ENCODE measurements at regions not wholly inside any gene's neighbourhood (a gene's known extent, or its start where the extent isn't known, plus 50 kb on each side); places are given as distances from the start of the nearest gene placed in this dataset.

DNA sequence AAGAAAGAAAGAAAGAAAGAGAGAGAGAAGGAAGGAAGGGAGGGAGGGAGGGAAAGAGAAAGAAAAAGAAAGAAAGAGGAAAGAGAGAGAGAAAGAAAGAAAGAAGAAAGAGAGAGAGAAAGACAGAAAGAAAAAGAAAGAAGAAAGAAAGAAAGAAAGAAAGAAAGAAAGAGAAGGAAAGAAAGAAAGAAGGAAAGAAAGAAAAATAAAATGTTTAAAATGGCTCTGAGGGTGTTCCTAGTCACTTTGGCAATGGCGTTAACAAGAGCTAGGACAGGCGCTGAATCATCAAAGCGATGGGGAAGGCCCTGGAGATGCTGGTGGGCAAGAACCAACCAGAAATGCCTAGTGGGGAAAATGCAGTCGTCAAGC, 77.8 kb upstream of the GPC1 start:
- DNase-seq (ENCODE audit: low read depth in 2 of 2), result no peak

DNA sequence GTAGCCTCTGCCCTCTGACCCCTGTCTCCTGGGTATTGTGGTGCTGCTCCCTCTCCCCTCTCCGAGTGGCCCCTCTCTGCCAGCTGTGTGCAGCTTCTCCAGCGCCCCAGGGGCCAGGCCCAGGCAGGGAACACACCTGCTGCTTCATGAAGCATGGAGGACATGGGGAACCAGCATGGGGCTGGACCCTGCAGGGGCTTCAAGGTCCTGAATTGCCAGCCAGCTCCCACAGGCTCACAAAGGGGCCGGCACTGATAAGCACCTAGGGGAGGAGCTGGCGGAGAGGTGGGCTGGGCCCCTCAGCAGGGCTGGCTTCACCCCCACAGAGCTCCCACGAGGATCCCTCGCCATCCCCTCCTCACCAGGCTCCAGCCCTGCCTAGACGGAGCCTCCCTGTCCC, 77.4 kb upstream of the GPC1 start:
- DNase-seq (ENCODE audit: low read depth in 2 of 2), result no peak

DNA sequence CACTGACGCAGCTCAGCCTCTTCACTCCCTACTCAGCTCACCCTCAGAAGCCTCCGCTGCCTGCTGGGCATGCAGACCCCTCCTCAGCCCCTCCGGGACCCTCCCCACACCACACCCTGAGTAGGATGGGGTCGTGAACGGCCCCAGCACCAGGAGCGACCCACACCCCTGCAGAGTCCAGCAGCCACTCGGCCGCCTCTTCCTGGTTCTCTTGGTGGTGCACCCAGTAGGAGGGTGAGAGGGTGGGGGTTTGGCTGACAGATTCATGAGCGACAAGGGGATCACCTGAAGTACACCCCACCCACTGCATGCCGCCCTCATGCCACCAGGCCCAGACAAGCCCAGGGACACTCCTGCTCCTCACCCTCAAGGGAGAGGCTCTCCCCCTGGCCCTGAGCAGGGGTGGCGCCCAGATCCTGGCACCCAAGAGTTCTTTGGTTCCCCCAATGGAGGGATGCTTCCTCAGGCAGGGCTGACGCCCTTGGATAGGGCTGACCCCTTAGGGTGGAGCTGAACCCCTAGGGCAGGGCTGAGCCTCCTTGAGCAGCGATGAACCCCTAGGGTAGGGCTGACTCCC, 76.6 kb upstream of the GPC1 start:
- no peak for DNase-seq (ENCODE audit: low read depth in 2 of 2)

DNA sequence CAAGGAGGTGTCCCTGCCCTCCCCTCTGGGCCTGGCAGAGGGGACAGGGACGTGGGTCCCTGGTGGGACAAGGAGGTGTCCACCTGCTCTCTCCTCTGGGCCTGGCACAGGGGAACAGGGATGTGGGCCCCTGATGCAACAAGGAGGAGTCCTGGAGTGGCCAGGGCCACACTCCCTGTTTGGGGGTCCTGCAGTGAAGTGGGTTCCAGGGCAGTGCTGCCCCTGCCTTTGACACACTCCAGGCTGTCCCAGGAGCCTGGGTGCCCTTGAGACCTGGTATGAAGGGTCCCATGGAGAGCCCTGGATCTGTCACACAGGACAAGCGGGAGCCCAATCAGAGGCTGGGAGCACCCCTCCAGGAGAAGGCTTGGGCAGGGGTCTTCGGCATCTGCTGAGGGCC, 75.8 kb upstream of the GPC1 start:
- DNase-seq (ENCODE audit: low read depth in 2 of 2), result no peak

DNA sequence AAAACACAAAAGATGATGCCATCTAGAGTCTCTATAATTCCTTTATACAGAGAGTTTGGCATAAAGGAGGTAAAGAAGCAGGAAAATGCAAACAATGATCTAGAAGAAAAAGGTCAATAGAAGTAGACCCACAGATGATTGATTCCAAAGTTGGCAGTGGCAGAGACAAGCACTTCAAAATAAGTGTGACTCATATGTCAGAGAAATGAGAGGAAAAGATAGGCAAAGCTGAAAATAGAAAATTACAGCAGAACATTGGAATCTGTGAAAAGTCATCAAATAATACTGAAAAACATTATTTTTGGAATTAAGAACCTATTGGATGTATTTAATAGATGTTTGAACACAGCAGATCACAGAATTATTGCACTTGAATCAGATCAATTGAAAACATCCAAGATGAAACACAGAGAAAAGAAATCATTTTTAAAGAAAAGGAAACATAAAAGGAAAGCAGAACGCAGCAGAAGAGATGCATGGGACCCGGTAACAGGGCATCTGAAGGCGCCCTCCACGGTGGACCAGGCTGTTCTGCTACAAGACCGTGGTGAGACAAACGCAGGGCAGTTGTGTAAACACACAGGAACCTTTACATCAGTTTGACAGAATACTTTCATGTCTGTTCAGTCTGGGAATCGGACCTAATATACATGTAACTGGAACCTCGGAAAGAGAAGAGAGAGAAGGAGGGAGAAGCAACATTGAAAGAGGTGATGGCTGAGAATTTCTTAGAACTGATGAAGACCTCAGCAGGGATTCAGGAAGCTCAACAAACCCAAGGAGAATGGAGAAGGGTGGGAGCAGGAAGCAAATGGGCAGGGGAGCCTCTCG, 74.6 kb upstream of the GPC1 start:
- DNase-seq (ENCODE audit: low read depth in 2 of 2), result no peak

DNA sequence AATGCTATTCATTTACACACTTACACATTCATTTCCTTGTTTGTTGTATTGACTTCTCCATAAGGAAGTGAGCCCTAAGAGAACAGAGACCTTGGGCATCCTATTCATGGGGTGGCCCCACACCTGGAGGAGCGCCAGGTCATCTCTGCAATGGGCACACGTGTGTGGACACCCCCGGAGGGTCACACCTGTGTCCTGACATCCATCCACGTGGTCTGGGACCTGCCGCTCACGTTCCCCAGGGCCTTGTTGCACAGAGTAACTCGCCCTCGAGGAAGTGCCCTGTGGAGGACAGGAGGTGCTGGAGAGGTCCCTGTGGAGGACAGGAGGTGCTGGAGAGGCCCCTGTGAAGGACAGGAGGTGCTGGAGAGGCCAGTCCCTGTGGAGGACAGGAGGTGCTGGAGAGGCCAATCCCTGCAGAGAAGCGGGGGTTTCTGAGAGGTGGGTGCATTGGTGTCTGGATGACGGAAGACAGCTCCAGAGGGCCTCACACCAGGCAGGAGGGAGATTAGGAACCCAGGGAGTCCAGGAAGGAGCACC, 73.2 kb upstream of the GPC1 start:
- no peak for DNase-seq (ENCODE audit: low read depth in 2 of 2)

DNA sequence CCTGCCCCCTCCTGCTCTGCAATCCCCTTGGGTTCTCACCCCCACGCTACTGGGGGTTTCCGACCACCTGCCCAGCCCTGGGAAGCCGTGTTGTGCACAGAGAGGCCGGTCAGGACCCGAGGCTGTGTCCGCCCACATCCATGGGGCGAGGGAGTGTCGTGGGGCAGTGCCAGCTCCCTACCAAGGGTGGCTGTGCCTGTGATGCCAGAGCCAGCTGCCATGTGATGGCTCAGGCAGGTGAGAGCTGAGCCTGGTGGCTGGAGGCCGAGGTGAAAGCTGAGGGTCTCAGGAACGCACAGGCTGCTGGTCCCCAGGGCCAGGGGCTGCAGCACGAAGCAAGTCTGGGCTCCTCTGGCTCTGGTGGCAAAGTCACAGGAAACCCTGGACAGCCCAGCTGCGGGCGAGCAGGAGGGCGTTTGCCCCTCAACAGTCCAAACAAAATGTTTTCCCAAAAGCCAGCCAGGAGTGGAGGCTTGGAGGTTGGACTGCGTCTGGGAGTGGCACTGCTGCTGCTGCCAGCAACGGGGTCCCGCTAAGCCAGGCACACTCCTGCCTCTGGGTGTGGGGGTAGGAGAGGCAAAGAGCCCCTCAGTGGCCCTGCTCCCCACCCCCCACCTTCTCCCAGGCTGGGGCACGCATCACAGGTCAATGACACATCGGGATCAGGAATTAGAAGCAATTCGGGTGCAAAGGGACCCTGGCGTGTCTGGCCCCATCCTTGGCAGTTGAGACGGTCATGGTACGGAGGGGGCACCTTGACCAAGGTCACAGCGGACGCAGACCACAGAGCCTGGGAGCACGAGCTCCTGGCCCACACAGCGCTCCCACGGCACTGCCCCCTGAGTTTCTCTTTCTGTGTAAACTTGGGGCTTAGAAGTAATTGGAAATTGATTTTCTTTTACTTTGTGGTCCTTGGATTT, 72.4 kb upstream of the GPC1 start:
- DNase-seq (ENCODE audit: low read depth in 2 of 2), result no peak

DNA sequence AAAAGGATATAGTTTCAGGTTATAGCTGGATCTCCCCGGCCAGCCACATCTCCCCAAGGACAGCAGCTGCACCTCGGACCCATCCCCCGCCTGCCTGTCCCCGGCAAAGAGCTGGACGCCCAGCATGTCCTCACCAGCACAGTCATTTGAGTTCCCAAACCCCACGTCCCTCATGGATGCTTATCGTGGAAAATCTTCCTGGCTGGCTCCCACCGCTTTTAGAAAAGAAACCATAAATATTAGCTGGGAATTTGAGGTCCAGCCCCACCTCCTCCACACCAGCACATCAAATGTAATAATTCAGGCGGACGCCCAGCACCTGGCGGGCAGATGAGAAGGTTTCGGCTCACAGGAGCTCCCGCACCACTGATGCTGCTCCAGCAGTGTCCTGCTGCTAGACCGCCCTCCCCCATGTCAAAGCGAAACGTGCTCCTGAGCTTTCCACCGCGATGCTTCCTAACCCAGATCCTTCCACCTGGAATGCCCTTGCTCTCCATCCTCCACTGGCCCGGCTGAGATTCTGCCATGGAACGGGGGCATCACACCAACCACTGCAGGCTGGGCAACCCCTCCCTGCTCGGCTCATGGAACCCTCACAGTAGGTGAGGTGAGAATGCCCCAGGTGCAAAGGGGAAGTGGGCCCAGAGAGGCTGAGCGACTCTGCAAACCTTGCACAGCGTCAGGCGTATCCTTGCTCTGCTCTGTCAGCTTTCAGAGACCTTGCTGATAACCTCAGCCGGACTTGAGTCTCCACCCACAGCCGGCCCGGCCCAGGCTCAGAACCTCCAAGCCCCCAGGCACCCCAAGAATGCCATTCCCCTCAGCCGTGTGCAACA, 71.5 kb upstream of the GPC1 start:
- no peak for DNase-seq (ENCODE audit: low read depth in 2 of 2)

DNA sequence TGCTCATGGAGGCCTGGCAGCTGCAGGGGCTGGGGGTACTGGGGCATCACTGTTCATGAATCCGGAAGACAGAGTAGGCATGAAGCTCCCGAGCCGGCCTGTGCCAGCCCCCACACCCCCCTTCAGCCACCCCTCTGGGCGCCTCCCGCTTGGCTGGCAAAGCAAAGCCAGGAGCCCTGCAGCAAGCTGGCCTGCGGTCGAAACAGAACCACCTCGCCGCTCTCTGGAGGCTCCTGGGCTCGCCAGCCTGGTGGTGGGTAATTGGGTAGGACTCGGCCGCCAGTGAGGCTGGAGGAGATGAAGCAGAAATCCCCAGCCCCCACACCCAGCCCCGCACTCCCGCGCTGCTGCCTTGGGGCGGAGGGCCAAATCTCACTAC, 70.9 kb upstream of the GPC1 start:
- no peak for DNase-seq (ENCODE audit: low read depth in 2 of 2)

DNA sequence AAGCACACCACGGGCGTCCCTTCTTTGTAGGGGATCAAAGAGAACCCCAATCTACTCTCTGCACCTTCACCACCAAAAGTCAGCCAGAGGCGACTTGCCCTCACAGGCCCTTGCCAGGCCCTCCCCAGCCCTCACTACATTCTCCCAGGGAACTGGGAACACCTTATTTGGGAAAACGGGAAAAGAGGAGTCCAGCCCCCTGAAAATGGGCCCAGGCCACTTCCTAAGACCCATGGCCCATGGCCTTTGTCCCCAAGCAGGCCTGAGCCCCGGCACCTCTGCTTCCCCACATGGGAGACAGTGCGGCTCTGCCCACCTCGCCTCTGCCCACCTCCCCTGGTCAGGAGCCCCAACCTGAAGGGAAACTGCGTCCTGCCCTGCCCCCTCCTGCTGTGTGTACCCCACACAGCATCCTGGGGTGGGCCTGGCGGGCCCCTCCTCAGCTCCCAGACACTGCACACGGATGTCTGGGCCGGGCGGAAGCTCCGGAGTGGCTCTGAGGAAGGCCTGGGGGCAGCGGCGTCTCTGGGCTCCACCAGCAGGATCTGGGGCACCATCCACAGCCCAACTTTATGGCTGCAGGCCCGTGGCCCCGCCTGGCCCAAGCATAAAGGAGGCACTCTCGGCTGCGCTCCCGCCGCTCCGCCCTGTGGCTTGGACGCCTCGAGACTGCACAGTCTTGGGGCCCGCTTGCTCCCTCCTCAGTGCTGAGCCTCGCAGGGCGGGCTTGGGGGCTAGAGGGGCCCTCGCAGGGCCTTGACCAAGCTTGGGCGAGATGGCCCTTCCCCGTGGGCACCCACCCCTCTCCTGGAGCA, 70.3 kb upstream of the GPC1 start:
- no peak for DNase-seq (ENCODE audit: low read depth in 2 of 2)

DNA sequence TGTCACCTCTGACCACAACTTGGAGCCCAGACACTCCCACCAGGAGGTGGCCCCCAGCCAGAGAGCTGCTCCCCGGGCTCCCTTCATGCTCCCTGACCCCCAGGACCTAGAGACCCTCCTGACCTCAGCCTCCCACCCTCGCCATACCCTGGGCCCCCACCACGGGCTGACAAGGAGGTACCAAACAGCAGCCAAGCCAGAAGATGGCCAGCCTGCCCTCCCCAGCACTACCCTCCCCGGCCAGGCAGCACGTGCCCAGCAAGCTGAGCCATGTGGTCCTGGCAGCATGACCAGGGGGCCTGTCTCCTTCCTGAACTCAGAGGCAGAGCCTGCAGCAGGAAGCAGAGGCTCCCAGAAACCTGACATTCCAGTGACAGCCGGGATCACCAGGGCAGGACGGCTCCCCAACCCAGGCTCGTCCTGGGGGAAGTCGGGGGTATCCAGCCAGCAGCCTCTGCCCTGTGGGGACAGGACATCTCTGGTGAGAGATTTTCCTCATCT, 69.4 kb upstream of the GPC1 start:
- no peak for DNase-seq (ENCODE audit: low read depth in 2 of 2)

DNA sequence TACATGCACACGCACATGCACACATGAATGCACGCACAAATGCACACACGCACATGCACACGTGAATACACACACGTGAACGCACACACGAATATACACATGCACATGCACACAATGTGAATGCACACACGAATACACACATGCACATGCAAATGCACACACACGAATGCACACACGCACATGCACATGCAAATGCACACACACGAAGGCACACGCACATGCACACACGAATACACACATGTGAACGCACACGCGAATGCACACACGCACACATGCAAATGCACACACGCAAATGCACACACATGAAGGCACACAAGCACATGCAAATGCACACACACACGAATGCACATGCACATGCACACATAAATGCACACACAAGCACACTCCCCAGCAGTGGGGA, 68.6 kb upstream of the GPC1 start:
- DNase-seq (ENCODE audit: low read depth in 2 of 2), result no peak

DNA sequence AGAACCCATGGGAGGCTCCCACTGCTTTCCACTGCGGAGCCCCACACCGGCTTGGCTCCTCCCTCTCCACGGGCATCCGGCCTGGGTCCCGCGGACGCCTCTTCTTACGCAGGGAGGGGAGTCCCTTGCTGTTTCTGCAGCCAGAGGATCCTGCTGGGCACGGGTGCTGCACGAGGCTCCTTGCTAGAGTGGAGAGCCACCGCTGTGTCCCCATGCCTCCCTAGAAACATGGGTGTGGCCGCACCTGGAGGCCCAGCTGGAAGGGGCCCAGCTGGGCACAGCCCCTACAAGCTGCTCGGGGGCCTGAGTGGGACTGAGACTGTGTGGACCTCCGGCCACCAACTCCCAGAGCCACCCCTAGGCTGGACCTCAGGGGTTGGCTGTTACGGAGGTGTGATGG, 67.7 kb upstream of the GPC1 start:
- DNase-seq (ENCODE audit: low read depth in 2 of 2), result no peak

DNA sequence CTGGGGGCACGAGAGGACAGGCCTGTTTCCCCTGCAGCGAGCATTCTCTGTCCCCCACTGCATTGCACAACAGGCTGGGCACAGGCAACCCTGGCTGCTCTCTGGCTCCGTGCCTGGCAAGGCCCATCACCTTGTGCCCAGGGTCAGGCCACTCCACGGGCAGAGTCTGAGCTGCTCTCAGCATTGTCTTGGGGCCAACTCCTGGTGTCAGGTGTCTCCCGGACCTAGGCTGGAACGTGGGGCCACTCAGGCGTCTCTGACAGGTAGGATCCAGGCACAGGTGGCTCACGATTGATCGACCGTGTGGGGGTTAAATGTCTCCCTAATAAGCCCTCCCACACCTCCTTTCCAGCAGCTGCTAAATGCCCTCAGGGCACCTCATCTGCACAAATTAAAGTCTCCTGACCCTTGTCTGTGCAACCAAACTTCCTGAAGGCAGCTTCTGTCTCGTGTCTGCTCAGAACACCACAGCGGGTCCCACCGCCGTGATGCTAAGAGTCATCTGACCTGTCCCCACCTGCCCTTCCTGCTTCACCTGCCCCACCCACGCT, 66.6 kb upstream of the GPC1 start:
- DNase-seq (ENCODE audit: low read depth in 2 of 2), result no peak

DNA sequence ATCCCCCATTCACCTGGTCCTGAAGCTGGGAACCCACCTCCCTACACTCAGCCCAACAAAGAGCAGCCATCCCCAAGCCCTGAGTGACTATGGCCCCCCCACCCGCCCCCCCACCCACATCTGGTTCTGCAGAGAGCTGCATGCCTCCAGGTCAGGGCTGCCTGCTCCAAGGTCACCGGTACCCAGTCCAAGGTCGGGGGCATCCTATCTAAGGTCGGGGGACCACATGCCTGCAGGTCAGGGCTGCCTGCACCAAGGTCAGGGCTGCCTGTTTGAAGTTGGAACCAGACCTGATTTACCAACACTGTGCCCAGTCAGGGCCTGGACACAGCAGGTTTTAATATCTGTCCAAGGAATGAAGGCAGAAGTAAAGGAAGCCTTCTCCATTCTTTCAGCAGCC, 66.1 kb upstream of the GPC1 start:
- no peak for DNase-seq (ENCODE audit: low read depth in 2 of 2)

DNA sequence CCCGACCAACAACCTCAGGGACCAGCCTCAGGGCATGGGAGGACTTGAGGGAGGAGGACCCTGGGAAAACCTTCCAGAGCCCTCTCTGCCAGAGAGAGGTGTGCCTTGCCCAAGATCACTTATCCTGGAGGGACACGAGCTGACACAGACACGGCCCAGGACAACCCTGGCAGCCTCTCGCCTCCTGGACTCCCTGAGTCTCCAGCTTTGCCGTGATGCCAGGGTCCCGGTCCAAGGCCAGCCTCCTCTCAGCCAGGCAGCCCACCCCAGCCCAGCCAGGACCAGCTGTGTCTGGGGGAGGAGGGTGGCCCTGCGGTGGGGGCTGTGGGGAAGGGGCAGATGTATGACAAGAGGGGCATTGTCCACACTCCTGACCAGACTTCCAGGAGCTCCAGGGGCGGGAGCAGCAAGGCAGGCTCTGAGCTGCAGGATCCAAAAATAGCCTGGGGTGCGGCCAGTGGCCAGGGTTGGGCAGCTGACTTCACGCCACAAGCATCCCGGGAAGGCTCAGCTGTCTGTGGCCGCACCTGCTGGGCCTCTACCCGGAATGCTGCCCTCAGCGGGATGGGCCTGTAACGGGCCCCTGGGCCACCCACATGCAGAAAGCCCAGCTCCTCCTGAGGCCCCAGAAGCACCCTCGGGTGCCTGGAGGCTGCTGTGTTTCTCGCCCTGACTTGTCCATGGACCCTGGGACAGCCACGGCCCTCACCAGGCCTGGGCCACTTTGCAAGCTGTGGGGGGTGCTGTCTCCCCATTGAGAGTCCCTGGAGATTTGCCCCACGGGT, 65.5 kb upstream of the GPC1 start:
- no peak for DNase-seq (ENCODE audit: low read depth in 2 of 2)

DNA sequence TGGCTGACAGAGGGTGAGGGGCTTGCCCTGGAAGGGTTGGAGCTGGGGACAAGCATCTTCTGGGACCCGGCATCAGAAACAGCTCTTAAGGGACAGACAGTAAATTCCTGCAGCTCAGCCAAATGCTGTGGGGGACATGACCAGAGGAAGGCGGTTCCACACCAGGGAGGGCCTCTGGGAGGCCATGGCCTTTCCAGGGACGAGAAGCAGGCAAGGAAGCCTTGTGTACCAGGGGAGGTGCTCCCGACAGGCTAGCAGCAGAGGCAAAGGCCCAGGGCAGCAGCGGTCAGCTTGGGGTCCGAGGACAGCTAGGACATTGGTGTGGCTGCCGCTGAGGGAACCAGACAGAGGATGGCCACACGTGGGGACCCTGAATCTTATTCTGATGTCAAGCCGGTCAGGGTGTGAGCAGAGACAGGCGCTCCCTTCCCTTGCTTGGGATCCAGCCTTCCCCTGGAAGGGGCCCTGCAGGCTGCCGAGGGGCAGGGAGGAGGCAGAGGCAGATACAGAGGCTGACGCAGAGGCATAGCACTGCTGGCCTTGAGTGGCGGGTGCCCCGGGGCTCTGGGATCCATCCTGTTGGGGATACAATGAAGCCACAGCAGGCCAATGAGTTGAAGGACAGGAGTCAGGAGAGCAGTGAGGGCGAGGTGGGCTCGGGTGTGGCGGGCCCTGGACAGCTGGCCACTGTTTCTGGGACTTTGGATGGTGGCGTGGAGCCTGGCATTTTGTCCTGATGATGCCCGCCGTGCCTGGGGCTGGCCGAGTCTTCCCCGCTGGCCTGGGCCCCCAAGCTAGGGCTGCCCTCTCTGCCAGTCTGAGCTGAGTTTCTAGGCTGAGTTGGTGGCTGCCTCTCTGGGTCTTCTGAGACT, 64.1 kb upstream of the GPC1 start:
- no peak for DNase-seq (ENCODE audit: low read depth in 2 of 2)

DNA sequence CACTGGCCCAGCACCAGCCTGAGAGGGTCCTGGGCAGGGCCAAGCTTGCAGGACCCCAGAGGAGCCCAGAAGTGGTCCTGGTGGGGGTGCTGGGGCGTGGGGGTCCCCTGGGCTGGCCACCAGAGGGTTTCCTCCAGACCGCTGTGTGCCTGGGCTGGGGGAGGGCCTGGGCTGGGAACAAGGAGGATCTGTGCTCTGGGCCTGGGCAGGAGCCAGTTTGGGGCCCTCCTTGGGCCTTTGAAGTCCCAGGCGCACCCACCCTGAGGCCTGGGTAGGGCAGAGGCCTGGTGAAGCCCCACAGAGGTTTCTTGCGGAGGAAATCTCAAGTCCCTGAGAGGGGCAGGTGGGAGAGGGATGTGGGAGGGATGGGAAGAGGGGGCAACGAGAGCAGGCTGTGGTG, 63.4 kb upstream of the GPC1 start:
- DNase-seq (ENCODE audit: low read depth in 2 of 2), result no peak
